ENCODE measurements at regions not wholly inside any gene's neighbourhood (a gene's known extent, or its start where the extent isn't known, plus 50 kb on each side); places are given as distances from the start of the nearest gene placed in this dataset.

GRCh38 chr3:193157051-193157450, 84.0 kb upstream of the PLAAT1 start:
- no peak for TF ChIP-seq CTCF (conservative IDR thresholded peaks at IDR 0.05; ENCODE audit: low read depth in 2 of 2)
- TF ChIP-seq ZNF462 (CRISPR knock-in tag; IDR thresholded peaks at IDR 0.05): no peak
- no peak for TF ChIP-seq EZH2 (IDR thresholded peaks at IDR 0.05; ENCODE audit: low read depth, unreplicated experiment)
- TF ChIP-seq JUNB (IDR thresholded peaks at IDR 0.05; ENCODE audit: unreplicated experiment): no peak
- no peak for TF ChIP-seq POLR2AphosphoS5 (IDR thresholded peaks at IDR 0.05; ENCODE audit: low read depth)
- no peak for TF ChIP-seq EZH2phosphoT487 (IDR thresholded peaks at IDR 0.05; ENCODE audit: unreplicated experiment)
- no peak for TF ChIP-seq REST (IDR thresholded peaks at IDR 0.05; ENCODE audit: unreplicated experiment)
- TF ChIP-seq CREB1 (CRISPR knock-in tag; IDR thresholded peaks at IDR 0.05; ENCODE audit: low read depth): no peak
- no peak for TF ChIP-seq NANOG (IDR thresholded peaks at IDR 0.05; ENCODE audit: borderline replicate concordance)
- TF ChIP-seq ETS1 (IDR thresholded peaks at IDR 0.05): no peak
